Glomerular visceral epithelial cell (primary cell): ENCODE measurements at regions not wholly inside any gene's neighbourhood (a gene's known extent, or its start where the extent isn't known, plus 50 kb on each side); places are given as distances from the start of the nearest gene placed in this dataset.
"Not testable (repeated sequence)": the region's sequence is repeated elsewhere in the genome, so short reads cannot be mapped to it uniquely, and the experiment has no call there.

Experiments
- DNase-seq: peaks from one replicate; pipeline ENCODE4 v3.0.0-alpha.2; 2016; ENCODE audit errors: extremely low spot score

- no peak for DNase-seq
These were observed 51.4 kb downstream of the MRPL36 start for GRCh38 chr5:1748271-1748670.

- no peak for DNase-seq
These were observed 51.9 kb downstream of the MRPL36 start for GRCh38 chr5:1747803-1748085.

GRCh38 chr5:1747079-1747802, 52.4 kb downstream of the MRPL36 start:
- no peak for DNase-seq

- no peak for DNase-seq
These were observed 53.1 kb downstream of the MRPL36 start for GRCh38 chr5:1746371-1747078.

GRCh38 chr5:1745796-1746370, 53.8 kb downstream of the MRPL36 start:
- DNase-seq = no peak

- no peak for DNase-seq
These were observed 54.4 kb downstream of the MRPL36 start for GRCh38 chr5:1745123-1745795.

GRCh38 chr5:1744393-1745122, 55.1 kb downstream of the MRPL36 start:
- DNase-seq = no peak

GRCh38 chr5:1743769-1744085, 55.9 kb downstream of the MRPL36 start:
- DNase-seq = no peak

GRCh38 chr5:1743061-1743768, 56.4 kb downstream of the MRPL36 start:
- no peak for DNase-seq

GRCh38 chr5:1737790-1738405, 61.7 kb downstream of the MRPL36 start:
- DNase-seq = peak; percentile 27

- no peak for DNase-seq
These were observed 62.5 kb downstream of the MRPL36 start for GRCh38 chr5:1736889-1737711.

GRCh38 chr5:1736065-1736464, 63.6 kb downstream of the MRPL36 start:
- DNase-seq = no peak

GRCh38 chr5:1735320-1735970, 64.2 kb downstream of the MRPL36 start:
- no peak for DNase-seq

GRCh38 chr5:1734908-1735289, 64.7 kb downstream of the MRPL36 start:
- DNase-seq = no peak

GRCh38 chr5:1734271-1734907, 65.2 kb downstream of the MRPL36 start:
- no peak for DNase-seq

GRCh38 chr5:1733369-1733768, 66.3 kb downstream of the MRPL36 start:
- no peak for DNase-seq

GRCh38 chr5:1732945-1733344, 66.7 kb downstream of the MRPL36 start:
- no peak for DNase-seq

- DNase-seq = no peak
These were observed 67.2 kb downstream of the MRPL36 start for GRCh38 chr5:1732238-1732941.

GRCh38 chr5:1731855-1732237, 67.8 kb downstream of the MRPL36 start:
- not testable (repeated sequence) for DNase-seq
